ENCODE measurements at regions not wholly inside any gene's neighbourhood (a gene's known extent, or its start where the extent isn't known, plus 50 kb on each side); places are given as distances from the start of the nearest gene placed in this dataset.

- Histone ChIP-seq H3K36me3 (ENCODE audit: insufficient read depth, low read length) (no peaks in the 10 kb centered on the region), H3K4me2 (ENCODE audit: low read length) (no peak overlapping the region), H3K79me2 (replicated peaks; ENCODE audit: insufficient read depth, low read length) (no peaks in the 10 kb centered on the region), H3F3A (ENCODE audit: insufficient read depth, low read length, poor library complexity, severe bottlenecking) (no peaks in the 10 kb centered on the region), H3K9me2 (ENCODE audit: insufficient read depth, low read length) (no peaks in the 10 kb centered on the region), H3K4me3 (ENCODE audit: low read length) (no peak overlapping the region), H3K27ac (ENCODE audit: low read length) (no peak overlapping the region), H3K9me3 (ENCODE audit: low read length) (no peaks in the 10 kb centered on the region), H3K27me3 (ENCODE audit: insufficient read depth, low read depth, low read length) (no peaks in the 10 kb centered on the region), H4K20me1 (ENCODE audit: insufficient read depth) (no peaks in the 10 kb centered on the region), H2AFZ (ENCODE audit: low read depth, low read length) (no peak overlapping the region), H3K9ac (ENCODE audit: low read length) (no peak overlapping the region)
- TF ChIP-seq EZH2 (IDR thresholded peaks at IDR 0.05; ENCODE audit: borderline replicate concordance, insufficient read depth, low read length, poor library complexity, severe bottlenecking) (no peak), POLR2AphosphoS5 (IDR thresholded peaks at IDR 0.05) (no peak), TAF1 (IDR thresholded peaks at IDR 0.05; ENCODE audit: low read depth) (no peak), EP300 (conservative IDR thresholded peaks at IDR 0.05; ENCODE audit: poor library complexity, severe bottlenecking) (no peak), SMC3 (conservative IDR thresholded peaks at IDR 0.05; ENCODE audit: poor library complexity) (no peak), CTCF (IDR thresholded peaks at IDR 0.05; ENCODE audit: poor library complexity, severe bottlenecking) (no peak), MXI1 (conservative IDR thresholded peaks at IDR 0.05; ENCODE audit: poor library complexity, severe bottlenecking) (no peak)
Measured at GRCh38 chr16:79395591-79395990, 204.9 kb downstream of the MAF start.

- no peaks in the 10 kb centered on the region for H3K27me3 ChIP-seq (ENCODE audit: insufficient read depth, low read depth, low read length)
- no peak overlapping the region for H3K27ac ChIP-seq (ENCODE audit: low read length)
- TF ChIP-seq REST (IDR thresholded peaks at IDR 0.05; ENCODE audit: borderline replicate concordance) (no peak), RAD21 (conservative IDR thresholded peaks at IDR 0.05) (no peak), SMC3 (conservative IDR thresholded peaks at IDR 0.05; ENCODE audit: poor library complexity) (no peak), EP300 (conservative IDR thresholded peaks at IDR 0.05; ENCODE audit: poor library complexity, severe bottlenecking) (no peak), EZH2 (IDR thresholded peaks at IDR 0.05; ENCODE audit: borderline replicate concordance, insufficient read depth, low read length, poor library complexity, severe bottlenecking) (no peak), CTCF (IDR thresholded peaks at IDR 0.05; ENCODE audit: poor library complexity, severe bottlenecking) (no peak), MXI1 (conservative IDR thresholded peaks at IDR 0.05; ENCODE audit: poor library complexity, severe bottlenecking) (no peak), TAF1 (IDR thresholded peaks at IDR 0.05; ENCODE audit: low read depth) (no peak), POLR2AphosphoS5 (IDR thresholded peaks at IDR 0.05) (no peak)
- no peak overlapping the region for H2AFZ ChIP-seq (ENCODE audit: low read depth, low read length)
- H3K9ac ChIP-seq (ENCODE audit: low read length), result no peak overlapping the region
- H3K4me3 ChIP-seq (ENCODE audit: low read length), result no peak overlapping the region
- no peaks in the 10 kb centered on the region for H4K20me1 ChIP-seq (ENCODE audit: insufficient read depth)
- no peaks in the 10 kb centered on the region for H3K9me2 ChIP-seq (ENCODE audit: insufficient read depth, low read length)
- H3F3A ChIP-seq (ENCODE audit: insufficient read depth, low read length, poor library complexity, severe bottlenecking), result no peaks in the 10 kb centered on the region
- H3K4me2 ChIP-seq (ENCODE audit: low read length), result no peak overlapping the region
- H3K36me3 ChIP-seq (ENCODE audit: insufficient read depth, low read length), result no peaks in the 10 kb centered on the region
- no peaks in the 10 kb centered on the region for H3K79me2 ChIP-seq (replicated peaks; ENCODE audit: insufficient read depth, low read length)
- H3K9me3 ChIP-seq (ENCODE audit: low read length), result no peaks in the 10 kb centered on the region
Measured at GRCh38 chr16:79394206-79394605, 206.3 kb downstream of the MAF start.

All from neural cell (in vitro differentiated cells).